ENCODE measurements at regions not wholly inside any gene's neighbourhood (a gene's known extent, or its start where the extent isn't known, plus 50 kb on each side); places are given as distances from the start of the nearest gene placed in this dataset.
"Not testable (repeated sequence)": the region's sequence is repeated elsewhere in the genome, so short reads cannot be mapped to it uniquely, and the experiment has no call there.

- no peak for DNase-seq
Observed at GRCh38 chr4:174005422-174005821, 278.0 kb downstream of the FBXO8 start.

GRCh38 chr4:173998471-173999144 is 284.9 kb downstream of the FBXO8 start:
- no peak for DNase-seq

GRCh38 chr4:173995779-173996178 is 287.7 kb downstream of the FBXO8 start:
- not testable (repeated sequence) for DNase-seq

DNA sequence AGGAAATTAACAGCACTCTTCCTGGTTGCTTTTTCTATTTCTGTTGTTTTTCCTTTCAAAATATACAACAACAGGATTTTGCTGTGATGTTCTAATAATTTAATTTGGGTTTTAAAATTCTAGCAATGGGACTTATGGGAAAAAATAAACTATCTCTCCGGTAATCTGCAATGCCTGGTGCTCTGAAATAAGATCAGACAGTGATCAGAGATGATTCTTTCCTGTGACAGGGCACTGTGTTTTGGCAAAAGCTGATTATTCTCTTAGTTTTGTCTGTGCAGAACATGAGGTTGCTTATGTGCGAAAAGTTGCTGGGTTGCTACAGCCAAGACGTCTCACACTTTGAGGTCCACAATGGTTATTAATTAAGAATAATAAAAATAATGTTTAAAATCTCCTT is 291.7 kb downstream of the FBXO8 start:
- DNase-seq, result no peak

DNA sequence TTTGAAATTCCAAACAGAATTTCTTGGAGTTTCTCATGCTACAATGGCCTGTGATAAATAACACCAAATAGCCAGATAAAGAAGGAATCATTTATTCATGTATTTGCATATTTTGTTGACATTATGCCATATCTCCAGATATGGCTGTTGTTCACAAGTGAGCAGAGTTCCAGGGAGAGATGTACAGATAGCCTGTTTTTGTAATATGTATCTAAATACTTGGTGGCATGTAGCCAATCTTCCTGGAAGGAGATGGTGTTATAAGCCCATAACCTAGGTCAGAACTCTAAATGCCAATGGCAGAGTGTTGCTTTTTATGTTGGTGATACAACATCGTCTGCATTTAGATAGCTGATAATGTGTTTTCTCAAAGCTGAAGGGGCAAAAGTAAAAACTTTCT is 292.2 kb downstream of the FBXO8 start:
- no peak for DNase-seq

- no peak for DNase-seq
Observed at GRCh38 chr4:173990869-173991210, 292.6 kb downstream of the FBXO8 start.

- peak; percentile 4 to 41 for DNase-seq
Observed at GRCh38 chr4:173990126-173990868, 293.2 kb downstream of the FBXO8 start.

DNA sequence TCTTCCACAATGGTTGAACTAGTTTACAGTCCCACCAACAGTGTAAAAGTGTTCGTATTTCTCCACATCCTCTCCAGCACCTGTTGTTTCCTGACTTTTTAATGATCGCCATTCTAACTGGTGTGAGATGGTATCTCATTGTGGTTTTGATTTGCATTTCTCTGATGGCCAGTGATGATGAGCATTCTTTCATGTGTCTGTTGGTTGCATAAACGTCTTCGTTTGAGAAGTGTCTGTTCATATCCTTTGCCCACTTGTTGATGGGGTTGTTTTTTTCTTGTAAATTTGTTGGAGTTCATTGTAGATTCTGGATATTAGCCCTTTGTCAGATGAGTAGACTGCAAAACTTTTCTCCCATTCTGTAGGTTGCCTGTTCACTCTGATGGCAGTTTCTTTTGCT is 319.9 kb downstream of the FBXO8 start:
- DNase-seq, result not testable (repeated sequence)

DNA sequence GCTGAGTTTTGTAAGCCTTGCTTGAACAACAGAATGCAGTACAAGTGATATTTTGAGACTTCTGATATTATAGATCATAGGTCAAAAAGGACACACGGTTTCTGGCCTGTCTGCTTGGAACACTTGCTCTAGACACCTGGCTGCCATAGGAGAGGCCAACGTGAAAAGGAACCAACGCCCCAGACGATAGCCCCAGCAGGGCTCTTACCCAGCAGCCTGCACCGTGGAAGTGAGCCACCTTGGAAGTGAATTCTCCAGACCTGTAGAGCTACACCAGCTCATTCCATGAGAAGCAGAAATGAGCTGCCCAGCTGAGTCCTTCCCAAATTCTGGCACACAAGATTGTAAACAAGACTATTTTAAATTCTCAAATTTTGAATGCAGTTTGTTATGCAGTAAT is 323.1 kb downstream of the FBXO8 start:
- DNase-seq, result no peak

DNA sequence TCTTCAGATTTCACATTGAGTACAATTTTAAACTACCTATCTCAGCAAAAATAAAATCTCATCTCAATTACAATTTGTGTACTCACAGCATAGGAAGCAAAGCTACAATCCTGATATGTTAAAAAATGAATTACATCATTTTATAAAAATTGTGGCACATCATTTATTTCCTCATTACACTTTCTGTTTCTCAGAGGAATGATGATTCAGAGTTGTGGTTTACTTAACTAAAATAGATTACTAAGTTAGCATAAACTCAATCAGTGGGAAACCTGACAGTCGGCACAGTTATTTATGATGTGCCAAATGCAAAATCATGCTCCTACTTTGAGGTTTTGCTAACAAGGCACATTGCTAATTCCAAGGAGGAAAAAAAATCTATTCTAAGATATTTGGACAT is 325.0 kb downstream of the FBXO8 start:
- no peak for DNase-seq

DNA sequence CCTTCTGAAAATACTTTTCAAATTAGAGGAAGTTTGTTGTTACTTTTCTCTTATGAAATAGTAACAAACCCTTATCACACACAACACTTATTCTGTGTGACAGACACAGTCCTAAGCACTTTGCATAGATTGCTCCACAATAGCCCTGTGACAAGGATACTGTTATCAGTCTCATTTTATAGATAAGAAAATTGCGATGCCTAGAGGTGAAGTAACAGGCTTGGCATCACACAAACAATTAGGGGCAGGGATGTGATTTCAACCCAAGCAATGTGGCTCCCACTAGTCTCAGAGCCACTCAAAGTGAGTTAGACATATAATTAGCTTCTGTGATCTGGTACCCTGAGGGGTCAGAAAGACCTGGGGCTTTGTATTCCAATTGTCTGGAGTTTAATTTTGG is 339.9 kb downstream of the FBXO8 start:
- DNase-seq, result no peak

- no peak for DNase-seq
Observed at GRCh38 chr4:173940146-173940545, 343.3 kb downstream of the FBXO8 start.

- DNase-seq, result no peak
Observed at GRCh38 chr4:173937631-173938270, 345.7 kb downstream of the FBXO8 start.

GRCh38 chr4:173936861-173937260 is 346.6 kb downstream of the FBXO8 start:
- DNase-seq, result no peak

DNA sequence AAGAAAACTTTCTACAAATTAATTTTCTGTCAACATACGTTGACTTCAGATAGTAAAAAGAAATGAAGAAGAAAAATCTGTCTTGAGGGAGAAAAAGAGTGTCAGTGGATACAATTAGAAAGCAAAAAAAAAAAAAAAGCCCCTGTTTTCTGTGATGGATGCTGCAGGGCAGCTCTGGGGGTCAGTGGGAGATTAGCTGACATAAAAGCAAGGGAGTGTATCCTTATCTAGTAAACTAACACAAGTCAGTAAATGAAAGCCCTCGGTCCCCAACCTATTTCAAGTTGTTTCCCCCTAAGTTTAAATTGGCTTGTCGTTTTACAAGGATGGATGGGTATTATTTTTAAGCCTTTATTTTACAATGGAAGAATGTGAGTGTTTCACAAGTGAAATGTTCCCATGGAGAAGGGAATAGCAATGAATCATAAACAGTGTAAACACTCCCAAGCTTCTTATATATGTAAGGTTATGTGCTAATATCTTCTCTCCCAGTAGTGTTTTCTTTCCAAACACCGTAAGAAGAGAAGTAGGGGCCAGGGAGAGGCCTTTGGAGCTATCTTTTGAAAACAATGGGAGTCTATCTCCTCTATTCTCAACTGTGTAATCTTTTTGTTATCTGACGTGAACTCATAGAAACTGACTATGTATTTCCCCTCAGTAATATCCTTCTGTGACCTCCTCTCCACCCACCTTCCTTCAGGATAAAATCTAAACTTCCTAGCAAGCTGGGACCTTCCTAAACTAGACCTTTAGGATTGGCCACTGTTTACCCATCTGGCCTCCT is 347.7 kb downstream of the FBXO8 start:
- no peak for DNase-seq

DNA sequence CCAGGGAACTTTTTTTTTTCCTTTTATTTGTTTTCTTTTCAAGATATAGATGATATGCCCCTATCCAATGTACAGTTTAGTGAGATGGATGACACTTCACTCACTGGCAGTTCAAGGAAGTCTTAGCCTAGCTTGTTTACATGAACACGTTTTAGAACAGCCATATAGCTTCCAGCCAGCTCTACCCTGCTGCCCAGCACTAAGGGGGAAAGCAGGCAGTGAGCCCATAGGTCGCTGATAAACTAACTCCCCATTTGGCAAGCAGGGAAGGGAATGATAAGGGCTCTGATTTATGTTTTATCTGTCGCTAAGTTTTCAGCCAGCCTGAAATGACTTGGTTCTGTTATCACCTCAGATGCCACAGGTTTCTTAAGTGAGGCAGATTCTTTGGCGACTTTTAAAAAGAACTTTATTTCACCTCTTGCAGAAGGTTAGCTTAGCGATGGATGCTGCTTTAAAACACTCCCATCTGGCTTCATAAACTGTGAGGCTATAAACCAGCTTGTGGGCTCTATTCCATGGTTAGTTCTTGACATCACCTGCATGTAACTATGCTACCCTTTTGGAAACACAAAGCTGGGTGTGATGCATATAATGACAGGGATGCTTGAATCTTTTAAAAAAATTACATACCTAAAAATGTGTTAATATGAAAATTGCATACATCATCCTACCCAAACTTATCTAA is 348.4 kb downstream of the FBXO8 start:
- no peak for DNase-seq

DNA sequence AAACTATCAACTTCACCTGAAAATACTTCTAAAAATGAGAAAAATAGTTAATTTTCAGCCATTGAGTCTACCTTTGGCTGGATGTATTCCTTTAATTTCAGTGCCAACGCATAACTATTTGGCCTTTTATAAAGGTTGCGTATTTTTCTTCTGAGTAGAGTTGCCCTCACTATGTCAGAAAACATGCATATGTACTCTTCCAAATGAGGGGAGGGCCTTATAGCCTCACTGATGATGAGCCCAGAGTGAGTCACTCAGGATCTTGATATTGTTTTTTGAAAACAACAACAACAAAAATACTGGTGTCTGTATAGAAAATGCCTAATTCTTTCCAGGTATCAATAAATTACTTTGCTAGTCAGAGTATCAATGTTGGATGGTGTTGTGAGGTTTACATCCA is 349.3 kb downstream of the FBXO8 start:
- DNase-seq, result no peak

DNA sequence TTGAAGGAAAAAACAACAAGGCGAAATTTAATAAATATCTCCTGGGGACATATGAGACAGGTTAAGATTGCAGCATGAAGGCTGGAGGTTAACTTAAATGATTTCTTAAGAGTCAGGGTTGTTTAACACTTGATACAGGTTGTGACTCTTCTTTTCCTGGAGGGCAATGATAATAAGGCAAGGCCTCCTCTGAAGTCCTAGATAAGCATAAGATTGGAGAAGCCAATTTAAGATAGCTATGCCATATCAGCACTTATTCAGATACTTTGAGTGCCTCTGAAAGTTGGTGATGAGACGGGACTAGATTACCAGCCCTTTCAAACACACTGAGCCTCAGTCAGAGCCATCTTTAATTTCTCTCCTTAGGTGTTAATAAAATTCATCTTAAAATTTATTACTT is 350.8 kb downstream of the FBXO8 start:
- DNase-seq, result no peak

GRCh38 chr4:173930329-173930967 is 353.0 kb downstream of the FBXO8 start:
- DNase-seq, result peak; percentile 10 to 84

DNA sequence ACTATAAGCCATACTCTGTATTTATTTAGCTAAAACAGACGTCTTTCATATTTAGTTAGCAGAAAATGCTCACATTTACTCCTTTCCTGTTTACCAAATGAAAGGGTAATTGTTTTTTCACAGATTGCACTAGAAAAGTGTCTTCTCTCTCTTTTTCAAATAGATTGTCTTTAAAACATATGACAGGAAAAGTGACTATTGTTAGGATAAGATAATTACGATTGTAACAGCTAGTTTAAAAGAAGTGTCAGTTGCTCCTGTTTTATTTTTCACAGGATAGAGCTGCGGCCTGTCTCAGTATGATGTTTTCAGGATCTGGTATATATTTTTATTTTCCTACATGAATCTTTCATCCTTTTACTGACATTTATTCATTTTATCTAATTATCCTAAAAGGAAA is 353.5 kb downstream of the FBXO8 start:
- peak in 1 of 2 experiments; percentile 30 for DNase-seq

GRCh38 chr4:173924561-173924960 is 358.9 kb downstream of the FBXO8 start:
- no peak for DNase-seq

- DNase-seq, result no peak
Observed at GRCh38 chr4:173919861-173920260, 363.6 kb downstream of the FBXO8 start.

Data from NCI-H2081 (cell line).